Neural cell (in vitro differentiated cells): ENCODE measurements at regions not wholly inside any gene's neighbourhood (a gene's known extent, or its start where the extent isn't known, plus 50 kb on each side); places are given as distances from the start of the nearest gene placed in this dataset.

Experiments
- H2AFZ ChIP-seq: fragments of 200-600, 300-800 bp; sonication (generic), shearing (Covaris generic); 2 replicates; pipeline ENCODE4 v1.6.0; 2014; ENCODE audit warnings: low read depth, mild to moderate bottlenecking, antibody characterized with exemption, low read length, moderate library complexity
- H3F3A ChIP-seq: fragments of 200-600 bp; shearing (Covaris generic); 2 replicates; pipeline ENCODE4 v1.6.1; 2016; ENCODE audit warnings: mild to moderate bottlenecking, moderate library complexity, mixed read lengths, antibody characterized with exemption, low read length; ENCODE audit not compliant: insufficient read depth, poor library complexity, severe bottlenecking
- H3K27ac ChIP-seq: fragments of 200-600, 300-800 bp; sonication (generic), shearing (Covaris generic); 2 replicates; pipeline ENCODE4 v1.5.1; 2014; ENCODE audit warnings: mild to moderate bottlenecking, low read length, moderate library complexity
- H3K27me3 ChIP-seq: fragments of 300-800, 200-600 bp; sonication (generic), shearing (Covaris generic); 2 replicates; pipeline ENCODE4 v1.6.0; 2014; ENCODE audit warnings: mild to moderate bottlenecking, low read depth, low read length, moderate library complexity; ENCODE audit not compliant: insufficient read depth
- H3K36me3 ChIP-seq: fragments of 300-800, 200-600 bp; sonication (generic), shearing (Covaris generic); 2 replicates; pipeline ENCODE4 v1.5.1; 2014; ENCODE audit warnings: mild to moderate bottlenecking, antibody characterized with exemption, low read length, moderate library complexity; ENCODE audit not compliant: insufficient read depth
- H3K4me2 ChIP-seq: fragments of 300-800, 200-600 bp; sonication (generic), shearing (Covaris generic); 2 replicates; pipeline ENCODE4 v1.6.0; 2014; ENCODE audit warnings: mild to moderate bottlenecking, low read length
- H3K4me3 ChIP-seq: fragments of 300-800, 200-600 bp; sonication (generic), shearing (Covaris generic); 2 replicates; pipeline ENCODE4 v1.5.1; 2014; ENCODE audit warnings: mild to moderate bottlenecking, low read length, moderate library complexity
- H3K79me2 ChIP-seq: fragments of 200-600 bp; shearing (Covaris generic); replicated peaks from 2 replicates; pipeline ENCODE4 v1.6.0; 2014; ENCODE audit warnings: mild to moderate bottlenecking, low read length, moderate library complexity; ENCODE audit not compliant: insufficient read depth
- H3K9ac ChIP-seq: fragments of 300-800, 200-600 bp; sonication (generic), shearing (Covaris generic); 2 replicates; pipeline ENCODE4 v1.6.1; 2016; ENCODE audit warnings: mild to moderate bottlenecking, low read length, mixed read lengths
- H3K9me2 ChIP-seq: fragments of 200-600 bp; shearing (Covaris generic); 2 replicates; pipeline ENCODE4 v1.6.1; 2016; ENCODE audit warnings: mild to moderate bottlenecking, low read length, mixed read lengths; ENCODE audit not compliant: insufficient read depth
- H3K9me3 ChIP-seq: fragments of 200-600, 300-800 bp; sonication (generic), shearing (Covaris generic); 2 replicates; pipeline ENCODE4 v1.6.1; 2016; ENCODE audit warnings: mild to moderate bottlenecking, mixed run types, low read length, moderate library complexity, mixed read lengths
- H4K20me1 ChIP-seq: fragments of 200-600 bp; shearing (Covaris generic); 2 replicates; pipeline ENCODE4 v1.6.1; 2016; ENCODE audit warnings: mild to moderate bottlenecking, mixed run types; ENCODE audit not compliant: insufficient read depth
- EP300 ChIP-seq: fragments of 450-650 bp; conservative IDR thresholded peaks from 2 replicates; pipeline ENCODE4 v1.6.1; 2014; ENCODE audit warnings: antibody characterized with exemption, mild to moderate bottlenecking, moderate library complexity; ENCODE audit not compliant: poor library complexity, severe bottlenecking
- EZH2 ChIP-seq: fragments of 200-600, 300-800 bp; shearing (Covaris generic), sonication (generic); IDR thresholded peaks from 2 replicates; pipeline ENCODE4 v1.6.1; 2014; ENCODE audit warnings: antibody characterized with exemption, low read length, borderline replicate concordance, mild to moderate bottlenecking; ENCODE audit not compliant: insufficient read depth, poor library complexity, severe bottlenecking
- MXI1 ChIP-seq: fragments of 450-650 bp; conservative IDR thresholded peaks from 2 replicates; pipeline ENCODE4 v1.6.1; 2014; ENCODE audit warnings: antibody characterized with exemption, mild to moderate bottlenecking; ENCODE audit not compliant: poor library complexity, severe bottlenecking
- POLR2AphosphoS5 ChIP-seq: IDR thresholded peaks from 2 replicates; pipeline ENCODE4 v1.6.1; 2012
- RAD21 ChIP-seq: fragments of 450-650 bp; conservative IDR thresholded peaks from 2 replicates; pipeline ENCODE4 v1.6.1; 2014; ENCODE audit warnings: antibody characterized with exemption, mild to moderate bottlenecking, moderate library complexity
- SMC3 ChIP-seq: fragments of 450-650 bp; conservative IDR thresholded peaks from 2 replicates; pipeline ENCODE4 v1.6.1; 2014; ENCODE audit warnings: antibody characterized with exemption, mild to moderate bottlenecking, moderate library complexity; ENCODE audit not compliant: poor library complexity
- TAF1 ChIP-seq: IDR thresholded peaks from 2 replicates; pipeline ENCODE4 v1.6.1; 2012; ENCODE audit warnings: low read depth
- TF ChIP-seq, protein P1 (sequence below): fragments of 450-650 bp; IDR thresholded peaks from 2 replicates; pipeline ENCODE4 v1.5.1; 2014; ENCODE audit warnings: antibody characterized with exemption, mild to moderate bottlenecking, moderate library complexity; ENCODE audit not compliant: poor library complexity, severe bottlenecking
- TF ChIP-seq, protein P2 (sequence below): IDR thresholded peaks from 2 replicates; pipeline ENCODE4 v1.6.1; 2012; ENCODE audit warnings: borderline replicate concordance

- Histone ChIP-seq H3K27ac (no peak overlapping the region), H4K20me1 (no peaks in the 10 kb centered on the region), H3F3A (no peaks in the 10 kb centered on the region), H3K9me2 (no peaks in the 10 kb centered on the region), H3K4me2 (no peak overlapping the region), H2AFZ (no peak overlapping the region), H3K27me3 (no peaks in the 10 kb centered on the region), H3K36me3 (no peaks in the 10 kb centered on the region), H3K79me2 (no peaks in the 10 kb centered on the region), H3K4me3 (no peak overlapping the region), H3K9ac (no peak overlapping the region), H3K9me3 (no peaks in the 10 kb centered on the region)
- TF ChIP-seq EZH2 (no peak), EP300 (no peak), SMC3 (no peak), RAD21 (no peak), TAF1 (no peak)
Observed at GRCh38 chr16:73732143-73732542, 564.5 kb upstream of the PSMD7 start.

- Histone ChIP-seq H3K9me3 (no peaks in the 10 kb centered on the region), H3K36me3 (no peaks in the 10 kb centered on the region), H3K4me2 (no peak overlapping the region), H3K9me2 (no peaks in the 10 kb centered on the region), H3K27ac (no peak overlapping the region), H3K4me3 (no peak overlapping the region), H3K27me3 (no peaks in the 10 kb centered on the region), H3K9ac (no peak overlapping the region), H2AFZ (no peak overlapping the region), H3F3A (no peaks in the 10 kb centered on the region), H4K20me1 (no peaks in the 10 kb centered on the region), H3K79me2 (no peaks in the 10 kb centered on the region)
- TF ChIP-seq, protein P1, sequence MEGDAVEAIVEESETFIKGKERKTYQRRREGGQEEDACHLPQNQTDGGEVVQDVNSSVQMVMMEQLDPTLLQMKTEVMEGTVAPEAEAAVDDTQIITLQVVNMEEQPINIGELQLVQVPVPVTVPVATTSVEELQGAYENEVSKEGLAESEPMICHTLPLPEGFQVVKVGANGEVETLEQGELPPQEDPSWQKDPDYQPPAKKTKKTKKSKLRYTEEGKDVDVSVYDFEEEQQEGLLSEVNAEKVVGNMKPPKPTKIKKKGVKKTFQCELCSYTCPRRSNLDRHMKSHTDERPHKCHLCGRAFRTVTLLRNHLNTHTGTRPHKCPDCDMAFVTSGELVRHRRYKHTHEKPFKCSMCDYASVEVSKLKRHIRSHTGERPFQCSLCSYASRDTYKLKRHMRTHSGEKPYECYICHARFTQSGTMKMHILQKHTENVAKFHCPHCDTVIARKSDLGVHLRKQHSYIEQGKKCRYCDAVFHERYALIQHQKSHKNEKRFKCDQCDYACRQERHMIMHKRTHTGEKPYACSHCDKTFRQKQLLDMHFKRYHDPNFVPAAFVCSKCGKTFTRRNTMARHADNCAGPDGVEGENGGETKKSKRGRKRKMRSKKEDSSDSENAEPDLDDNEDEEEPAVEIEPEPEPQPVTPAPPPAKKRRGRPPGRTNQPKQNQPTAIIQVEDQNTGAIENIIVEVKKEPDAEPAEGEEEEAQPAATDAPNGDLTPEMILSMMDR: no peak
- TF ChIP-seq SMC3 (no peak), MXI1 (no peak), RAD21 (no peak), EP300 (no peak)
- TF ChIP-seq, protein P2, sequence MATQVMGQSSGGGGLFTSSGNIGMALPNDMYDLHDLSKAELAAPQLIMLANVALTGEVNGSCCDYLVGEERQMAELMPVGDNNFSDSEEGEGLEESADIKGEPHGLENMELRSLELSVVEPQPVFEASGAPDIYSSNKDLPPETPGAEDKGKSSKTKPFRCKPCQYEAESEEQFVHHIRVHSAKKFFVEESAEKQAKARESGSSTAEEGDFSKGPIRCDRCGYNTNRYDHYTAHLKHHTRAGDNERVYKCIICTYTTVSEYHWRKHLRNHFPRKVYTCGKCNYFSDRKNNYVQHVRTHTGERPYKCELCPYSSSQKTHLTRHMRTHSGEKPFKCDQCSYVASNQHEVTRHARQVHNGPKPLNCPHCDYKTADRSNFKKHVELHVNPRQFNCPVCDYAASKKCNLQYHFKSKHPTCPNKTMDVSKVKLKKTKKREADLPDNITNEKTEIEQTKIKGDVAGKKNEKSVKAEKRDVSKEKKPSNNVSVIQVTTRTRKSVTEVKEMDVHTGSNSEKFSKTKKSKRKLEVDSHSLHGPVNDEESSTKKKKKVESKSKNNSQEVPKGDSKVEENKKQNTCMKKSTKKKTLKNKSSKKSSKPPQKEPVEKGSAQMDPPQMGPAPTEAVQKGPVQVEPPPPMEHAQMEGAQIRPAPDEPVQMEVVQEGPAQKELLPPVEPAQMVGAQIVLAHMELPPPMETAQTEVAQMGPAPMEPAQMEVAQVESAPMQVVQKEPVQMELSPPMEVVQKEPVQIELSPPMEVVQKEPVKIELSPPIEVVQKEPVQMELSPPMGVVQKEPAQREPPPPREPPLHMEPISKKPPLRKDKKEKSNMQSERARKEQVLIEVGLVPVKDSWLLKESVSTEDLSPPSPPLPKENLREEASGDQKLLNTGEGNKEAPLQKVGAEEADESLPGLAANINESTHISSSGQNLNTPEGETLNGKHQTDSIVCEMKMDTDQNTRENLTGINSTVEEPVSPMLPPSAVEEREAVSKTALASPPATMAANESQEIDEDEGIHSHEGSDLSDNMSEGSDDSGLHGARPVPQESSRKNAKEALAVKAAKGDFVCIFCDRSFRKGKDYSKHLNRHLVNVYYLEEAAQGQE: no peak
Observed at GRCh38 chr16:73730481-73731090, 566.0 kb upstream of the PSMD7 start.

- no peaks in the 10 kb centered on the region for H3K27me3 ChIP-seq
- H3K4me2 ChIP-seq: no peak overlapping the region
- H3K79me2 ChIP-seq: no peaks in the 10 kb centered on the region
- H3K4me3 ChIP-seq: no peak overlapping the region
- no peaks in the 10 kb centered on the region for H3F3A ChIP-seq
- H4K20me1 ChIP-seq: no peaks in the 10 kb centered on the region
- H3K9ac ChIP-seq: no peak overlapping the region
- no peaks in the 10 kb centered on the region for H3K9me2 ChIP-seq
- H3K36me3 ChIP-seq: no peaks in the 10 kb centered on the region
- TF ChIP-seq EP300 (no peak), RAD21 (no peak), SMC3 (no peak), EZH2 (no peak), MXI1 (no peak), TAF1 (no peak), POLR2AphosphoS5 (no peak)
- TF ChIP-seq, protein P2: no peak
- TF ChIP-seq, protein P1: no peak
- no peaks in the 10 kb centered on the region for H3K9me3 ChIP-seq
- H3K27ac ChIP-seq: no peak overlapping the region
- H2AFZ ChIP-seq: no peak overlapping the region
Observed at GRCh38 chr16:73725156-73725555, 571.5 kb upstream of the PSMD7 start.
